Activated CD4-positive, alpha-beta T cell treated with anti-CD3 and anti-CD28 coated beads, Interleukin-2, amount 50 U/mL, for 48 hours (primary cell): ENCODE measurements at regions not wholly inside any gene's neighbourhood (a gene's known extent, or its start where the extent isn't known, plus 50 kb on each side); places are given as distances from the start of the nearest gene placed in this dataset.
"Not testable (repeated sequence)": the region's sequence is repeated elsewhere in the genome, so short reads cannot be mapped to it uniquely, and the experiment has no call there.

Experiments
- DNase-seq, 2 experiments: peaks; one replicate each; pipeline ENCODE4 v3.0.0-alpha.2; 2020

DNA sequence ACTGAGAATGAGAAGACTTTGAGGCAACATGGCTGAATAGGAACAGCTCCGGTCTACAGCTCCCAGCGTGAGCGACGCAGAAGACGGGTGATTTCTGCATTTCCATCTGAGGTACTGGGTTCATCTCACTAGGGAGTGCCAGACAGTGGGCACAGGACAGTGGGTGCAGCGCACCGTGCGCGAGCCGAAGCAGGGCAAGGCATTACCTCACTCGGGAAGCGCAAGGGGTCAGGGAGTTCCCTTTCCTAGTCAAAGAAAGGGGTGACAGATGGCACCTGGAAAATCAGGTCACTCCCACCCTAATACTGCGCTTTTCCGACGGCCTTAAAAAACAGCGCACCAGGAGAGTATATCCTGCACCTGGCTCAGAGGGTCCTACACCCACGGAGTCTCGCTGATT, 829.9 kb downstream of the GLUD2 start:
- not testable (repeated sequence) for DNase-seq

DNA sequence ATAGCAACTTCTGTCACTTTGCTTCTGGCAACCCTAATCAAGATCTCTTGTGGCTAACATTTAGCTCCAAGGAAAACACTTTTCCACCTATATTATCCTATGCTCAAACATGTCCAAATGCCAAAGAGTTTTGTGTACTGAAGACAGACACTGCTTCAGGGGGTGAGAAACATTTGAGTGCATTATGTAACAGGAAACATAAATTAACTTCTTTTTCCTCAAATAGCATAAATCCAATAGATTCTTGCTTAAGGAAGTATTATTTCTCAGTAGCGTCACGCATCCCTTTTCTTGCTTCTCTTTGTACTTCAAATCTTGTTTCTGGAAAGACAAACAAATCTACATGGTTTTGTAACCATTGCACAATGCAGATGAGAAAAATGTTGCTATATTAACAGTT, 839.1 kb downstream of the GLUD2 start:
- no peak for DNase-seq

DNA sequence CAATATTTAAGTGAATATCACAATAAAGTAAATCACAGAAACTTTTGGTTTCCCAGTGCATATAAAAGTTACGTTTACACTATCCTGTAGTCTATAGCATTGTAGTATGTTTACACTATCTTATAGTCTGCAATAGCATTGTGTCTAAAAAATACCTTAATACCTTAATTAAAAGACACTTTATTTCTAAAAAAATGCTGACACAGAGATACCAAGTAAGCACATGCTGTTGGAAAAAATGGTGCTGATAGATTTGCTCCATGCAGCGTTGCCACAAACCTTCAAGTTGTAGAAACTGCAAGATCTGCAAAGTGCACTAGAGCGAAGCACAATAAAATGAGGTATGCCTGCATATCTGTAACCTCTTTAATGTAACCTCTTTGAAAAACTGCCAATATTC, 847.3 kb downstream of the GLUD2 start:
- DNase-seq: no peak

DNA sequence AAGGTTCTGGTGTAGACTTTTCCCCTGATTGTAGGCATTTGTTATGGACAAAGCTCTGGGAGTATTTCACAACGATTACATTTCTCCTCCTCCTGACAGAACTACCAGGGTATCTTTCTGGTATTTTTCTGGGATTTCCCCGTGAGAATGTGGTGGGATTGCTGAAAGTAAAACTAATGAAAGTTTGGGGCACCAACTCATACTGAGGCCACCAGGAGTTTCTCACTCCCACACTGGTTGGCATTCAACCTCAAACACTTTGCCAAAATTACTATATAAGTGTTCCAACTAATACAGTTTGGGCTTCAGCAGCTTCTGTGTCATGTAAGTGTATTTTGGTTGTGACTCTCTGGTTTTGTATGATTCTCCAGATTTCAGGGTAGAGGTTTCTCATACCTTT, 855.1 kb downstream of the GLUD2 start:
- no peak for DNase-seq

DNA sequence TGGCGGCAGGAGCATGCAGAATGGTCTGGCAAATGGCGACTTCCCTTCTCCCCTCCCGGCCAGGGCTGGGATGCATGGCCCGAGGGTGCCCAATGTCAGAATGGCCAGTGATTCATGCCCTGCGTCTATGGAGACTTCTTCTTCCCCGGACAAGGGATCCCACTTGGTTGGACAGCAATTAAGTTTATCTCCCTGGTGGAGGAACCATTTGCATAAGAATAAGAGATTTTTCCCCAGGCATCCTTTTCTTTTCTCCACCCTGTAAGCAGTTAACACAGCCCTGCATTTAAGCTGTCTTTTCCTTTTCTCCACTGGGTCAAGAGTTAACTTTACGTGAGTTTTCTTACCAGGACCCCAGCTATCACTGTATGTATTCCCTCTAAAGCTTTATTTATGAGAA, 856.6 kb downstream of the GLUD2 start:
- DNase-seq: no peak

DNA sequence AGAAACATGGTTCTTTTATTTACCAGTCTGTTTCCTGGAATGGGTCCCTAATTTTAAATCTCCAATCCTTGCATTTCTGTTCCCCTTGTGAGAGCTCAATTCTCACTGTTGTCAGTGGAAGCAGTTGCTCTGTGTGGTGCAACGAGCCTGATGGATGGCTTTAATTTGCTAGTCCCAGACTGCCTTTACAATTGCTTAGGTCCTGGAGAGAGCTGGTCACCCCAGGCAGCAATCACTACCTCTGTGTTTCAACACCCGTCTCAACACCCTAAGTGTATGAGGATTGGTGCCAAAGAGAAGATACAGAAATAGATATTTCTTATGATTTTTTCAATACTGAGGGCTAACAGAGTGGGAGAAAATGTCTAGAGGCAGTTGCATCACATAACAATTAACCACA, 873.8 kb downstream of the GLUD2 start:
- no peak for DNase-seq

DNA sequence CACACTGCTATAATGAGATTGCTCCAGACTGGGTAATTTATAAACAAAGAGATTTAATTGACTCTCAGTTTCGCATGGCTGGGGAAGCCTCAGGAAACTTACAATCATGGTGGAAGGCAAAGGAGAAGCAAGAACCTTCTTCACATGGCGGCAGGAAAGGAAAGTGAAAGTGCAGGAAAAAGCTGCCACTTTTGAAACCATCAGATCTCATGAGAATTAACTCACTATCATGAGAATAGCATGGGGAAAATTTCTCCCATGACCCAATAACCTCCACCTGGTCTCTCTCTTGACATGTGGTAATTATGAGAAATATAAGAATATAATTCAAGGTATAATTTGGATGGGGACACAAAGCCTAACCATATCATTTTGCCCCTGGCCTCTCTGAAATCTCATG, 884.2 kb downstream of the GLUD2 start:
- no peak for DNase-seq

DNA sequence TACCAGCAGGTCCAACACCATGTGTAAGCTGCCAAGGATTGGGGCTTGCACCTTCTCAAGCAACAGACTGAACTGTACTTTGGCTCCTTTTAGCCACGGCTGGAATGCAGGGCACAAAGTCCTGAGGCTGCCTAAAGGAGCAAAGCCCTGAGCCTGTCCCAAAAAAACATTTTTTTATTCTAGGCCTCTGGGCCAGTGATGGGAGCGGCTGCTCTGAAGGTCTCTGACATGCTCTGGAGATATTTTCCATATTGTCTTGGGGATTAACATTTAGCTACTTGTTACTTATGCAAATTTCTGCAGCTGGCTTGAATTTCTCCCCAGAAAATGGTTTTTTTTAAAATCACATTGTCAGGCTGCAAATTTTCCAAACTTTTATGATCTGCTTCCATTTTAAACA, 885.3 kb downstream of the GLUD2 start:
- no peak for DNase-seq

DNA sequence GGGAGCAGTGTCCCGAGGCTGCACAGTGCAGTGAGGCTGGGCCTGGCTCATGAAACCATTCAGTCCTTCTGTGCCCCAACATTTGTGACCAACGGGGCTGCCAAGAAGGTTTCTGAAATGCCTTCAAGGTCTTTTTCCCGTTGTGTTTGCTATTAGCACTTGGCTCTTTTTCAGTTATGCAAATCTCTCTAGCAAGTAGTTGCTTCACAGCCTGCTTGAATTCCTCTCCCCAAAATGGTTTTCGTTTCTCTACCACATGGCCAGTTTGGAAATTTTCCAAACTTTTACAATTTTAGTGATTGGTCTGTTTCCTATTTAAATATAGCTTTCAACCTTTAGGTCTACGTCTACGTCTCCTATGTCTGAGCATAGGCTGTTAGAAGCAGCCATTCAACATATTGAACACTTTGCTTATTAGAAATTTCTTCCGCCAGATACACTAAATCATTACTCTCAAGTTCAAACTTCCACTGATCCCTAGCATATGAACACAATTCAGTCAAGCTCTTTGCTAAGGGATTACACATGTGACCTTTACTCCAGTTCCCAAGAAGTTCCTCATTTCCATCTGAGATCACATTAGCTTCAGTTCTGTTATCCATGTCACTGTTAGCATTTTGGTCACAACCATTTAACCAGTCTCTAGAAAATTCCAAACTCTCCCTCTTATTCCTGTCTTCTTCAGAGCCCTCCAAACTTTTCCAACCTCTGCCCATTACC, 901.8 kb downstream of the GLUD2 start:
- no peak for DNase-seq

DNA sequence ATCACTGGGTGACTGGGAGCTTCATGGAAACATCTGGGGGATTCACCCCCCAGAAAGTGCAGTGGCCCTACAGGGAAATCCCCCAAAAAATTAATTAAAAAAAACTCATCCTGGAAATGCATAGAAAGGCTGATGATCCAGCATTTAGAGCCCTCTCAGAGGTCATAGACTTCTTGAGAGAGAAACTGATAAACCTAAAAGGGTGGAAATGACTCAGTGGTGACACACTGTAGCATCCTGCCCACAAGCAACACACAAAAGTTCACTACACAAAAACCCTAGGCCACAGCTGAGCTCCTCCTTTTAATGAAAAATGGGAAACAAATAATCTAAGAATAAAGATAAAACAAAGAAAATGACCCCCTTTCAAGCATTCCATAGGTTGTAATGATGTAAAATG, 911.5 kb downstream of the GLUD2 start:
- no peak for DNase-seq

DNA sequence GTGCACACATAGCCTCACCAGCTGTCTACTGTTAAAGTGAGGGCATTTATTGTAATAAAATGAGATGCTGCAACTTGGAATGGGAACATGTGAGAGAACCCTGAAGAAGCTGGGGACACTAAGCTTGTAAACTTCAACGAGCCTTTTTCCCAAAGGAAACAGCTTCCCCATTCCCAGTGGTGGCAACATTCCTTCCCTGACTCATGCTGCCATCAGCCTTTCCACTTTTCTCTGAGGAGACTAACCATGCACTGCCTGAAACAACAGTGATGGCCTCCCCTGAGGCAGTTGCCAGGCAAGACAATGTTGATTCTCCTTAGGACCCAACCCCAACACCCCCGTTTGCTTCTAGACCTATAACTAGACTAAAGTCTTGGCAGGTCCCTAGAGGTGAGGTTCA, 928.3 kb downstream of the GLUD2 start:
- no peak for DNase-seq

DNA sequence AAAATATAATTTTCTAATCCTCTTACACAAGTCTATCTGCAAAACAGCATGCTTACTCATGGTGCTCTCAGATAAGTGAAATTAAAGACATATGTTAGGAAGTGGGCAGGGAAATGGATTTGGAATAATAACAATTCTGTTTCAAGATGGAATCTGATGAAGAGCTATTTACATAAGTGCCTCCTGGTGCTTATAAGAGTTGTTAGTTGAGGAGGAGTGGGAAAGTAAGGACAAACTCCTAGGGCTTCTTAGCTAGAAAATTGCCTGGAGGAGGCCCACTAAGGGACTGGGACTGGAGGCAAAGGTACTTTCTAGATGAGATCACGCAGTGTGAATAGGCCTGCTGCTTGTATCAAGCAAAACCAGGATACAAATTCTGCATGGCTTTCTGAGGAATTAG, 939.8 kb downstream of the GLUD2 start:
- no peak for DNase-seq

DNA sequence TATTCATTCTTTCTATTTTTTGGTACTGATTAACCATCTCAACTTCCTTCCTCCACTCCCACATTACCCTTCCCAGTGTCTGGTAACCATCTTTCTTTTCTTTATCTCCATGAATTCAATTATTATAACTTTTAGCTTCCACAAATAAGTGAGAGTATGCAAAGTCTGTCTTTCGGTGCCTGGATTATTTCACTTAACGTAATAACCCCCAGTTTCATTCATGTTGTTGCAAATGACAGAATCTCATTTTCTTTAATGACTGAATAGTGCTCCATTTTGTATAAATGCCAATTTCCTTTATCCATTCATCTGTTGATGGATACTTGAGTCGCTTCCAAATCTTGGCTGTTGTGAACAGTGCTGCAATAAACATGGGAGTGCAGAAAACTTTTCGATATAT, 940.4 kb downstream of the GLUD2 start:
- DNase-seq: no peak

DNA sequence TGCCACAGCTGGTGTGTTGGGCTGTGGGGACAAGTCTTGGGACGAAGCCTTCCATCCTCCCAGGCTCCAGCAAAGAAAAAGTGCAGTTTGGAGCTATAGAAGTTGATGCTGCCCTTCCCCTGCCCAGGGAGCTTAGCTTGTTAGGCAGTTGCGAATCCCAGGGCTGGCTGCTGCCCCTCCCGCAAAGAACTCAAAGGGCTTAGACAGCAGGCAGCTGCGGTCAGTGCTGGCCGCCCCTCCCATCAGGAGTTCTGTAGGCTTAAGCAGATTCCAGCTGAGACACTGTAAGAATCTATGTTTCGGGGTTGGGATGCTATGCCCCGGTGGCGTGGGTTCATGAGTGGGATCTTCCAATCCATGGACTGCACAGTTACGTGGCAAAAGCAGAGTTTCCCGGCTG, 956.7 kb downstream of the GLUD2 start:
- no peak for DNase-seq

DNA sequence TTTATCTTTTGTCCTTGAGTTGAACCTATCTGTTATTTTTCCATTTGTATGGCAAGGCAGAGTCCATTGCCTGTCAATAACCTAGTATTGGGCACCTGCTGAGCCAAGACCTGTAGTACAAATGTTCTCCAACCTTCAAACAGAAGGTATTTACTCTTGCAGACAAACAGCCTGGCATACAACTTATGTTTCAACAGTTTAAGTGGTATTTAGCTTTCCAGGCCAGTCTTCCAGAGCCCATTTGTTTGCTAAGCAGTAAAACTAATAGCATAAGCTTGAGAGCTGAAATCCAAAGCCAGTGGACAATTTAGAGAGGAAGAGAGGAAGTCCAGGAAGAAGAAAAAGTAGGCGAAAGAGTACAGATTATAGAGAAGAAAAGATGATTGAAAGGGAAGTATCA, 979.3 kb downstream of the GLUD2 start:
- DNase-seq: no peak

DNA sequence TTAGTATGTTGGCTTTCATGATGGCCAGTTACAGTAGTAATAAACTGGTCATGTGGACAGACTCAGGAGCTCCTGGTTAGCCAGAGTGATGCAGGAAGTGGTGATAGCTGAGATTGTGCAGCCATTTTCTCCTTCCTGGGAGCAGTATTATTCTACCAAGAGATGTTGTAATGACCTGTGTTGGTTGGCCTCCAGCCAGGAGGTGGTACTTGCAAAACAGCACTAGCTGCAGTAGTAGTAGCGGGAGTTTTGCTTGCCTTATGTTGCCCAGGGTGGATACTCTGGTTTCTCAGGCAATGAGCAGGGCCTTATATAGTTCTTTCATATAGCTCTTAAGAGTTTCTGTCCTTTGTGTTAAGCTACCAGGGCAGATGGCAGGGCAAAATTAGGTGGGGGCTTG, 998.8 kb downstream of the GLUD2 start:
- no peak for DNase-seq

DNA sequence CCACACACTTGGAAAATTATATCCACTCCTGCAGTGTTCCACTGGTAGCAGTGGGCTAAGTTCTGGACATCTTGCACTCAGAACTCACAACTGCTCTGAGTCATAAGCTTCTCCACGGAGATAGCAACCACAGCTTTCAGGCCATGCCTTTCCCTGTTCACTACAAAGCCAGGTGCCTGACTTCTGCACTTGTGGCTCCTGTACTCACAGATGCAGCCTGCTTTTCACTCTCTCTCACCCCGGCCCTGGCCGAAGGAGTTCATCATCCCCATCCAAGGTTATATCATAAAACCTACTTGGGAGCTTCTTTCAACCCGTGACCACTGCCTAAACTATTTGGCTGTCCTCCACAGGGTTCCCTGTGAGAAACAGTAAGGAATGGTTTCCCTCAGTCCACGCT, 999.4 kb downstream of the GLUD2 start:
- DNase-seq: no peak

DNA sequence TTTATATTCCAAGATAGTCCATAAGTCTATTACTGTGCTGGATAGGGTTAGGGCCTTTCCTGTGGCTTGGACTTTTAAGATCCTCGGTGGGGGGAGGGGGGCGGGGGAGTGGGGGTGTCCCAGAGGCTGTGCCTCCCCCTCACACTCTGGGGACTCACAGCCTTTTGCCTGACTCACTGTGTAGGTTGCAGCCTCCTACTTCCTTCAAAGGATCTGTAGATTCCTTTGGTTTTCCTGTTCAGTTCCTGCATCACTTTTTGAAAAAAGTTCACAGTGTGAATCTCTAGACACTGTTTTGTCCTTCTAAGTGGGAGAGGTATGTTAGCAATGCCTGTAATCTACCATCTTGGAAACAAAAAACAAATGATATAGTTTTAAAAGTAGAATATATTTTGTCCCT, 999.9 kb downstream of the GLUD2 start:
- no peak for DNase-seq

DNA sequence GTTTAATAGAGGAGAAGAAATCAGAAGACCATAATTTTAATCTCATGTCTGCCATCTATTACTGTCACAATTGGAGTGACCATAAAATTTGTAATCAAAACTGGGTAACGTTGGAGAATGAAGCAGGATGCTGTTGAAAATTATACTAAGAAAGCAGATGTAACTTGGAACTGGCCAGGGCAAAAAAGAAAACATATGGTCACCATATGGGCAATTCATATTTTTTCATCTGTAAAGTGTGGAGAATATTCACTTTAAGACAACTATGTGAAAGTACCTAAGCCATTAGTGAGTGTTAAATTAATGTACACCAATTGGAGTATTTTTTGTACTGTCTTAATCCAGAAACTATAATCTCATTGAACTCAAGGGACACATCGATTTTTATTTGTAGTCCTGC, 1008.0 kb downstream of the GLUD2 start:
- DNase-seq: no peak

DNA sequence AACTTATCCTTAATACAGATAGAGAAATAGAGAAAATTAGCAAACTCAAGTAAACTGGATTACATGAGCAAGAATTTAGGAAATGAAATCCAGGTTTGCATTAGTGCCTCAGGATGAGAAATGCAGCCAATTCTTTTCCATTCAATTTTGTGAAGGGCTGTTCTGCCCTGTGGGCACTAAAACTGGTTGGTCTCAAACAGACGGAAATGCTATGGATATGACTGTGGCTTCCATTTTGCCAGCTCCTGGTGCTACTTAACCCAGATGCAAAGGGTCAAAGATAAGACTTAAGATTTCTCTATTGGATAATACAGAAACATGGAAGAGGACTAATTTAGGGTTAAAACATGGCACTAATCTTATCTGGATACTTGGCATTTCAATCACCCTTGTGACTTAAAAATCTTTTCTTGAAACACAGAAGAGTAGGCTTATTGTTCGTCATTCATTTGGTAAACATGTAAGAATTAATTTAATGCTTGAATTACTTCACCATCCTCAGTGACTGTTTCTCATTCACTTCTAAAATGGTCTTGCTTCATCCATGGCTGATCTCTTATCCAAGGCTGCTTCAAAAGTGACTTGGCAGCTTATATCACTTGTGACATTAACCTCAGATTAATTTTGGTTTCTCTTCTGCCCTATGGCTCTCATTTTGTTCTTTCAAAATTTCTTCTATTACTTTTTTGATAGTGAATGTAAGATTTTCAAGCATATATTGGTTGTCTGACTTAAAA, 1008.7 kb downstream of the GLUD2 start:
- DNase-seq: no peak

DNA sequence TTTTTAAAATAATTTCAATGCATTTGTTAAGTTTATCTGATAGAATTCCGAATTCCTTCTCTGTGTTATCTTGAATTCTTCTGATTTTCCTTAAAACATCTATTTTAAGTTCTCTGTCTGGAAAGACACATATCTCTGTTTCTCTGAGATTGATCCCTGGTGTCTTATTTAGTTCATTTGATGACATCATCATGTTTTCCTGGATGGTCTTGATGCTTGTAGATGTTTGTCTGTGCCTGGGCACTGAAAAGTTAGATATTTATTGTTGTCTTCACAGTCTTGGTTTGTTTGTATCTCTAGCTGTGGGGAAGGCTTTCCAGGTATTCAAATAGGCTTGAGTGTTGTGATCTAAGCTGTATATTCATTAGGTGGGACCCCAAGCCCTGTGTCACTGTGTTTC, 1028.8 kb downstream of the GLUD2 start:
- no peak for DNase-seq

DNA sequence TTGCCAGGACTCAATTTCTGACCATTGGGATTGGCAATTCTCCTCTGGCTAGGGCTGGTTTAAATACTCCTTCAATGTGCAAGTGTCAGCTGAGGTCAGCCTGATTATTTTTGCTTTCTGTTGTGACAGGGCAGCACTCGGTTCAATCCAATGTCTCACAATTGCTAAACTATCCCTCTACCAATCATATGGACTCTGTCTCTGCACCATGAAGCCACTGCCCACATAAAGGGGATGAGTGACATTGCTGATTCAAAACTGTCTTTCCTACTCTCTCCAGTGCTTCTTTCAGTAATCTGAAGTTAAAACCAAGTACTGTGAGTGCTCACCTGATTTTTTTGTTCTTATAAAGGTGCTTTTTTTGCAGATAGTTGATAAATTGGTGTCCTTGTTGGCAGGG, 1030.7 kb downstream of the GLUD2 start:
- DNase-seq: no peak

DNA sequence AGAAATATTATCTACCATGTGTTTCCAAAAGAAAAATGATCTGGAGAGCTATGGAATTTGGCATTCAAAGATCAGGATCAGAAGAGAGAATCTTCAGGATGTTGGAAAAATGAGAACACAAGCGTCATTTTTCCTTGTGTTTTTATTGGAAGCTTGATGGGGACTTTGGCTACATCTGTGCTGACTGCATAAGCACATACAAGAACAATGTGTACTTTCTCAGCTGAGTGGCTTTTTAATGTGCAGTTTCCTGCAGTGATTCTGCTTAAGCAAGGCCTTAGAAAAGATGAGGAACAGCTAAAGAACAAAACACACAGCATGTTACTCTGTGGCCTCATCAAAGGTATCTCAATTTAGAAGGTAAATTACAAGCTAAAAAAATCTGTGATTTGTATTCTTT, 1039.9 kb downstream of the GLUD2 start:
- no peak for DNase-seq

DNA sequence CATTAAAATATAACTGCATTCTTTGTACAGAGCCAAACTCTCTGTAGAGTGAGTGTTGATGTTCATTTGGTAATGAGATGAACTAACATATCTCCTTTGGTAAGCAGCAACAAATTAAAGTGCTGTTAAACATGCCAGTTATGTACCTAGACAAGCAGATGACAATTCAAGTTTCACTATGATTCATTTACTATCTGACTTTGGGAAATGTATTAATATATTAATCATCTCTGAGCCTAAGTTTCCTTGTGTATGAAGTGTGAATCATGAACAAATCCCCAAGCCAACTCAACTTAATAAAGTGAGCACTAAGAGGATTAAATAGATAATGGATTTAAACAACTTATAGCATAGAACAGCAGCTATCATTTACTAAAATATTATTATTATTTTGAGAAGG, 1044.2 kb downstream of the GLUD2 start:
- DNase-seq: no peak

DNA sequence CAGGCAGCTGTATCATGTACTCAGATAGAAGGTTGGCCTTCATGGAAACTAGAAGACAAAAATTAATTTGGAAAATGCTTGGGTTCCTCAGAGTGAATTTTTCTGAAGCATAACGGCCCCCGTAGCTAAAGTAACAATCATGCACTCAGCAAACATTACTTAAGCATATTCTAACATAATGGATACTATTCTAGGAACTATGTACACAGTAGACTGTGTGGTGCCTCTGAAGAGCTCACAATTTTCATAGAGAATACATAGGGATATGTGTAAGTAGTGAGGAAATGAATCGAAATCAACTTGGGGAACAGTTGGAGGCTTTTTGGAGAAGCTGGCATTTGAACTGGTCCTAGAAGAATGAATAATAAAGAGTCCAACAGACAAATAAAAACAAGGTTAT, 1045.0 kb downstream of the GLUD2 start:
- no peak for DNase-seq
